Activated CD4-positive, alpha-beta memory T cell treated with anti-CD3 and anti-CD28 coated beads for 36 hours (primary cell): ENCODE measurements at regions not wholly inside any gene's neighbourhood (a gene's known extent, or its start where the extent isn't known, plus 50 kb on each side); places are given as distances from the start of the nearest gene placed in this dataset.

Source experiments
- CTCF ChIA-PET: fragments of 350-600 bp; sonication (Branson Sonifier 250); formaldehyde crosslinking; loops from one replicate; lab custom pipeline; 2021; ENCODE audit warnings: antibody characterized with exemption, inconsistent platforms; lab: Charles Lee
- POLR2A ChIA-PET: fragments of 350-600 bp; sonication (Branson Sonifier 250); formaldehyde crosslinking; loops from one replicate; lab custom pipeline; 2021; ENCODE audit warnings: antibody characterized with exemption; lab: Charles Lee
- DNase-seq: peaks from one replicate; pipeline ENCODE4 v3.0.0-alpha.2; 2020
- H3K27ac Mint-ChIP-seq: one replicate; pipeline ENCODE4 v1.8.0; 2021; ENCODE audit warnings: mixed read lengths
- H3K27me3 Mint-ChIP-seq: one replicate; pipeline ENCODE4 v1.8.0; 2021; ENCODE audit warnings: mixed read lengths
- H3K36me3 Mint-ChIP-seq: one replicate; pipeline ENCODE4 v1.8.0; 2021; ENCODE audit warnings: mixed read lengths
- H3K4me1 Mint-ChIP-seq: one replicate; pipeline ENCODE4 v1.8.0; 2021; ENCODE audit warnings: low read depth, mixed read lengths
- H3K4me3 Mint-ChIP-seq: one replicate; pipeline ENCODE4 v1.8.0; 2021; ENCODE audit warnings: mild to moderate bottlenecking, mixed read lengths
- H3K9me3 Mint-ChIP-seq: one replicate; pipeline ENCODE4 v1.8.0; 2021; ENCODE audit warnings: mixed read lengths
- intact Hi-C: fragments of 100-400 bp; cut with micrococcal nuclease; formaldehyde crosslinking; loops from one replicate; pipeline ENCODE4 v1.15.1; 2023

DNA sequence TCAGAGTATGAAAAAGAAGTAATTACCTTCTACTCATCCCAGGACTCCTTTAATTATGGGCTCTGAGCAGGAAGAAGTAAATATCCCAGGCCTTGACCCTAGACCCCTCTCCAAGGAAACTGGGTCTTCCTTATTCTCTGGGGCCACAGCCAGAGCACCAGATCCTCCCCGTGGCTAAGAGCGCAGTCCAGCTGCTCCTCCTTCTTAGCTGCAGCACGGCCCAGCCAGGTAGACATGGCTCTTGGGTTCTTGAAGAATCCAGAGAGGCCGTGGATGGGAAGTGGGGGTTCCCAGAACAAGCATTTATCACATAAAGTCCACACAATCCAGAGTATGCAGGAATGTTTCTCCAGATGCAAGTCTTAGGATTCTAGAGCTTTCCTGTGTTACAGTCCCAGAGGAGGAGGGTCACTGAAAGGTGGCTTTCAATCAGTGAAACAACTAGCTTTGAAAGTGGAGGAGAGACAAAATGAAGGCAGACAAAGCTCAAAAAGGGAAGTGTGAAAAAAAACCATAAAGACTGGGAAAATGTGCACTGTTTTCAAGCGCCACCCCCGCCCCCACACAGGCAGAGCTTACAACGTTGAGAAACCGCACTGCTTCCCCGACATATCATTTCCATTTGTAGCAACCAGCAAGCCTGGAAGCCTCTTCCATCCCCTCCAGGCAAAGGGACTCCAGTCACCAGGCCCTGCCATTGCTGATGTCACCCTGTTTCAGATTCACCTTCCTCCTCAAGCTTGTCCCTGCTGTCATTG, 396.5 kb upstream of the MKI67 start:
- Mint-ChIP-seq H3K36me3 (no peaks in the 10 kb centered on the region), H3K4me1 (no peaks in the 10 kb centered on the region), H3K9me3 (no peaks in the 10 kb centered on the region), H3K27me3 (no peaks in the 10 kb centered on the region), H3K4me3 (no peak overlapping the region), H3K27ac (no peak overlapping the region)
- CTCF ChIA-PET: no interaction called here
- intact Hi-C loops: no loop called here
- POLR2A ChIA-PET: no interaction called here
- DNase-seq: no peak

- Mint-ChIP-seq H3K4me1 (no peaks in the 10 kb centered on the region), H3K9me3 (no peaks in the 10 kb centered on the region), H3K27me3 (no peaks in the 10 kb centered on the region), H3K4me3 (no peak overlapping the region), H3K27ac (no peak overlapping the region), H3K36me3 (no peaks in the 10 kb centered on the region)
- no peak for DNase-seq
- ChIA-PET POLR2A (no interaction called here), CTCF (no interaction called here)
- intact Hi-C loops: no loop called here
Observed at GRCh38 chr10:128525444-128525843, 399.2 kb upstream of the MKI67 start.

DNA sequence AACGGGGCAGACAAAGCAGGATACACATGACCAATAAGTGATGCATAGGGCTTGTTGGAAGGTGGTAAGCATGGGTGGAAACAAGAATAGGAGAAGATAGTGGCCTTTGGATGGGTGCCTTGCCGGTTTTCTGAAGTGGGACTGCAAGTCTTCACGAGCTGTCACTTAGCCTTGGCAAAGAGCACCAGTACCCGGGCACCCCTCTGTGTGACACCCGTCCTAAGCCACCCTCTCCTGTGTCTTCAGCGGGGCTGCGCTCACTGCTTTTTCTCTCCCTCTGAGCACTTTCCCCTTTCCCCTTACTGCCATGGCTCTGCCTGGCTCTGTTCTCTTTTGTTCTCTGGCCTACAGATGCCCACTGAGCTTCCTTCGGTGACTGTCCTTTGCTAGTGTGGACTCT, 399.7 kb upstream of the MKI67 start:
- ChIA-PET POLR2A (no interaction called here), CTCF (no interaction called here)
- Mint-ChIP-seq H3K4me1 (no peaks in the 10 kb centered on the region), H3K36me3 (no peaks in the 10 kb centered on the region), H3K9me3 (no peaks in the 10 kb centered on the region), H3K4me3 (no peak overlapping the region), H3K27ac (no peak overlapping the region), H3K27me3 (no peaks in the 10 kb centered on the region)
- no peak for DNase-seq
- intact Hi-C loops: no loop called here

DNA sequence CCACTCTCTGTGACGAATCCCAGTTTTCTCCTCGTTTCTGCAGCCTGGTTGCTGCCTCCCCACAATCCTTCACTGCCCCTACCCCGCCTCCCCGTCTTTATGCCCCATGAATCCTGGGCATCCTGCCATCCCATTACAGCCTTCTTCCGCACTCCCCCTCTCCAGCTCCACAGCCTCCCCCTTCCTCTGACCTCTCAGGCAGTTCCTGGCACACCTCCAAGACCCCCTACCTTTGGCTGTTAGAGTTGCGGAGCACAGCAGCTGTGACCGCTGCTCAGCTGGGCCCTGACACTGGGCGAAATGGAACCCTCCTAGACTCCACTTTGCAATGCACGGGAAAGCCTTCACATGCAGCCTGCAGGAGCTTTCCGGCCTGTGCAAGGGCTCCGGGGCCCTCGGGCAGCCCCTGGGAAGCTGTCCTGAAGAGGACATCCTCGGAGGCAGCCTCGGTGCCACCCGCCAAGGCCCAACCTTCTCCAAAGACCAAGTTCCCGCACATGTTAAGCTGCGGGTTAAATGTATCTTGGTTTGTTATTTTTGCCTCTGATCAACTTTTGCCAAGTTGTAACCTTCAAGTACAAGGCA, 400.7 kb upstream of the MKI67 start:
- H3K4me1 Mint-ChIP-seq: no peaks in the 10 kb centered on the region
- DNase-seq: no peak
- no peak overlapping the region for H3K27ac Mint-ChIP-seq
- ChIA-PET CTCF (no interaction called here), POLR2A (no interaction called here)
- H3K36me3 Mint-ChIP-seq: no peaks in the 10 kb centered on the region
- peaks cover 2% of the 10 kb centered on the region for H3K27me3 Mint-ChIP-seq
- H3K9me3 Mint-ChIP-seq: no peaks in the 10 kb centered on the region
- intact Hi-C loops: no loop called here
- H3K4me3 Mint-ChIP-seq: no peak overlapping the region

DNA sequence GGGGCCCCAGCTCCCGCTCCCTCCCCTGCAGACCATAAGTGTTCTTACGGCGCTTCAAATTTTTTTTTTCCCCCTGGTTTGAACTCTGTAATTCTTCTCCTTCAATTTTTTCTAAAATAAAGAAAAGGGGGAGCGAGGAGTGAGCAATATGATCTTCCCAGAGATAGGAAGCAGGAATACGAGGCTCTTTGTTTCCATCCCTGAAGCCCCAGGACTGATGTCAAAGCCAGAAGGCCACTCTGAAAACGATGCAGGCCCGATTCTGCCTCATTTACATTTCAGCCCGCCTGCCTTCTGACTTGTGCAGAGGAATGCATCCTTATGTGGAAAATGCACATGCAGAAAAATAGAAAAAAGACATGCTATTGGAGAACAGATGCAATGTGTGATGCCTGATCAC, 401.5 kb upstream of the MKI67 start:
- no peaks in the 10 kb centered on the region for H3K36me3 Mint-ChIP-seq
- H3K9me3 Mint-ChIP-seq: no peaks in the 10 kb centered on the region
- H3K4me1 Mint-ChIP-seq: no peaks in the 10 kb centered on the region
- peaks cover 6% of the 10 kb centered on the region for H3K27me3 Mint-ChIP-seq
- no peak overlapping the region for H3K4me3 Mint-ChIP-seq
- no peak for DNase-seq
- POLR2A ChIA-PET: no interaction called here
- H3K27ac Mint-ChIP-seq: no peak overlapping the region
- CTCF ChIA-PET: no interaction called here
- intact Hi-C loops: no loop called here

DNA sequence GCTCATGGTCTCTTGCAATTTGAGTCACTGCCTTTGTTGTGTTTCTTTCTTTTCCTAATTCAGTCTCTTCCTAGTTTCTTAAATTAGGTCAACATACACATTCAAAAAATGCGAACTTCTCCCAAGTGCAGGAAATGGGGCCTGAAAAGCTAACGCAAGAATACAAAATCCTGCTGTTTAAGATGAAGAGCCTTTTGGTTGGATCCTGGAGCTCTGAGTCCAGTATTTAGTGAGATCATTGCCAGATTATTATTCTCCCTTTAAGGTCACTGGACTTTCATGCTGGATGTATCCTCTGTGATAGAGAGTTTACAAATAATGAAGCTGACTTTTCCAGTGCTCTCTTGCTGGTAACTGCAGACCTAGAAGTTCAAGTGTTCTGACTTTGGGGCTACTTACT, 401.9 kb upstream of the MKI67 start:
- ChIA-PET CTCF (no interaction called here), POLR2A (no interaction called here)

GRCh38 chr10:128528781-128529180, 402.6 kb upstream of the MKI67 start:
- no peaks in the 10 kb centered on the region for H3K9me3 Mint-ChIP-seq
- peaks cover 6% of the 10 kb centered on the region for H3K27me3 Mint-ChIP-seq
- H3K36me3 Mint-ChIP-seq: no peaks in the 10 kb centered on the region
- no peak overlapping the region for H3K27ac Mint-ChIP-seq
- H3K4me3 Mint-ChIP-seq: no peak overlapping the region
- no peak for DNase-seq
- POLR2A ChIA-PET: no interaction called here
- CTCF ChIA-PET: no interaction called here
- no peaks in the 10 kb centered on the region for H3K4me1 Mint-ChIP-seq
- intact Hi-C loops: no loop called here

More for the DNA sequence above, 401.9 kb upstream of the MKI67 start:
- DNase-seq: no peak
- intact Hi-C loops: no loop called here
- no peaks in the 10 kb centered on the region for H3K4me1 Mint-ChIP-seq
- no peak overlapping the region for H3K27ac Mint-ChIP-seq
- H3K36me3 Mint-ChIP-seq: no peaks in the 10 kb centered on the region
- H3K9me3 Mint-ChIP-seq: no peaks in the 10 kb centered on the region
- H3K27me3 Mint-ChIP-seq: peaks cover 6% of the 10 kb centered on the region
- H3K4me3 Mint-ChIP-seq: no peak overlapping the region

DNA sequence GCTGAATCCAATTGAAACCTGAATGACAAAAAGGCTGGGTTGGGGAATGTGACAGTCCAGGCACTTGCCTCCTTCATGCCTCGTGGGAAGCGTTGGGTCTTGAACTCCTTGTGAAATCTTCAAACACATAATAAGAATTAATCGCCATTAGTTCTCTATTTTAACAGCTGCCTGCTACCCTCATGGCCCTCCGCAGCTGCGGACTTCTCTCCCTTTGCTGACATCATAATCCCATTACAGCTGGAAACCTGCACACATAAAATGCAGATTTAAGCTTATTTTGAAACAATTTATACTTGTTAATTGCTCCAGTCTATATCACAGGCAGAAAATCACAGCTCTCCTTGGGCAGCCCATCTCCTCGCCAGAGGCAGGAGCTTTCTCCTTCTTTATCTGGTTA, 403.0 kb upstream of the MKI67 start:
- no peaks in the 10 kb centered on the region for H3K4me1 Mint-ChIP-seq
- H3K27ac Mint-ChIP-seq: no peak overlapping the region
- intact Hi-C loops: no loop called here
- CTCF ChIA-PET: no interaction called here
- no peak for DNase-seq
- H3K4me3 Mint-ChIP-seq: no peak overlapping the region
- H3K36me3 Mint-ChIP-seq: no peaks in the 10 kb centered on the region
- POLR2A ChIA-PET: no interaction called here
- peaks cover 6% of the 10 kb centered on the region for H3K27me3 Mint-ChIP-seq
- H3K9me3 Mint-ChIP-seq: no peaks in the 10 kb centered on the region

- Mint-ChIP-seq H3K27me3 (peaks cover 8% of the 10 kb centered on the region), H3K4me3 (no peak overlapping the region), H3K36me3 (no peaks in the 10 kb centered on the region), H3K27ac (no peak overlapping the region), H3K9me3 (no peaks in the 10 kb centered on the region), H3K4me1 (no peaks in the 10 kb centered on the region)
- intact Hi-C loops: no loop called here
- no peak for DNase-seq
- ChIA-PET POLR2A (no interaction called here), CTCF (no interaction called here)
Observed at GRCh38 chr10:128530301-128530700, 404.1 kb upstream of the MKI67 start.

- Mint-ChIP-seq H3K27me3 (peaks cover 8% of the 10 kb centered on the region), H3K4me1 (no peaks in the 10 kb centered on the region), H3K9me3 (no peaks in the 10 kb centered on the region), H3K4me3 (no peak overlapping the region), H3K27ac (no peak overlapping the region), H3K36me3 (no peaks in the 10 kb centered on the region)
- intact Hi-C loops: no loop called here
- POLR2A ChIA-PET: no interaction called here
- no peak for DNase-seq
- CTCF ChIA-PET: no interaction called here
Observed at GRCh38 chr10:128530946-128531345, 404.7 kb upstream of the MKI67 start.

DNA sequence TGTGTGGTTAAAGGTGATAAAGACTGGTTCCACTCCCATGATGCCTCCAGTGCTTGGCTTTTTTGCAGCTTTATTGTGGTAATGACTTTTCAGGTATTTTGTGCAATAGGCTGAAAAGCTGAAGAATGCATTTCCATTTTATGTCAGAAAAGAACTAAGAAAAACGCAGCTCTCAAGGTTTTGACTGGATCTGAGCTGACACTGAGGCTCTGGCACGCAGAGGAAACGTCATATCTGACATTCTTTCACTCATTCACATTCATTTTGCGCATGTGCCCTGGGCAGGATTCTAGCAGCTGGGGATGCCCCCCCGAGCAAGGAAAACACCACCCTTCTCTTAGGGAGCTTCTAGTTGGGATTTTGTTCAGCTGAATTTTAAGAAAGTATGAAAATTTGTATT, 408.5 kb upstream of the MKI67 start:
- intact Hi-C loops: no loop called here
- no peaks in the 10 kb centered on the region for H3K4me1 Mint-ChIP-seq
- peaks cover 22% of the 10 kb centered on the region for H3K27me3 Mint-ChIP-seq
- no peaks in the 10 kb centered on the region for H3K36me3 Mint-ChIP-seq
- DNase-seq: no peak
- H3K4me3 Mint-ChIP-seq: no peak overlapping the region
- ChIA-PET CTCF (no interaction called here), POLR2A (no interaction called here)
- H3K9me3 Mint-ChIP-seq: no peaks in the 10 kb centered on the region
- H3K27ac Mint-ChIP-seq: no peak overlapping the region

- ChIA-PET CTCF (no interaction called here), POLR2A (no interaction called here)
- Mint-ChIP-seq H3K27me3 (peaks cover 29% of the 10 kb centered on the region), H3K4me1 (no peaks in the 10 kb centered on the region), H3K36me3 (no peaks in the 10 kb centered on the region), H3K9me3 (no peaks in the 10 kb centered on the region), H3K27ac (no peak overlapping the region), H3K4me3 (no peak overlapping the region)
- no peak for DNase-seq
- intact Hi-C loops: no loop called here
Observed at GRCh38 chr10:128536259-128536658, 410.0 kb upstream of the MKI67 start.

- DNase-seq: no peak
- ChIA-PET POLR2A (no interaction called here), CTCF (no interaction called here)
- no peaks in the 10 kb centered on the region for H3K4me1 Mint-ChIP-seq
- H3K27ac Mint-ChIP-seq: no peak overlapping the region
- intact Hi-C loops: no loop called here
- no peaks in the 10 kb centered on the region for H3K9me3 Mint-ChIP-seq
- H3K36me3 Mint-ChIP-seq: no peaks in the 10 kb centered on the region
- peaks cover 25% of the 10 kb centered on the region for H3K27me3 Mint-ChIP-seq
- no peak overlapping the region for H3K4me3 Mint-ChIP-seq
Observed at GRCh38 chr10:128537834-128538330, 411.7 kb upstream of the MKI67 start.
